ENCODE measurements at regions not wholly inside any gene's neighbourhood (a gene's known extent, or its start where the extent isn't known, plus 50 kb on each side); places are given as distances from the start of the nearest gene placed in this dataset.

GRCh38 chr15:25056484-25057425 lies 102.0 kb downstream of the SNRPN start:
- ATAC-seq (ENCODE audit: low FRiP score) = no peak
- DNase-seq (ENCODE audit: low spot score) = no peak
- TF ChIP-seq CTCF (IDR thresholded peaks at IDR 0.05) = no peak

GRCh38 chr15:25057574-25057973 lies 102.8 kb downstream of the SNRPN start:
- ATAC-seq (ENCODE audit: low FRiP score) (no peak), DNase-seq (ENCODE audit: low spot score) (no peak)
- TF ChIP-seq CTCF (IDR thresholded peaks at IDR 0.05) = no peak

- no peak for DNase-seq (ENCODE audit: low spot score)
Measured at GRCh38 chr15:25058080-25058785, 103.4 kb downstream of the SNRPN start.

GRCh38 chr15:25059698-25060471 lies 105.1 kb downstream of the SNRPN start:
- ATAC-seq (ENCODE audit: low FRiP score) = no peak
- no peak for TF ChIP-seq CTCF (IDR thresholded peaks at IDR 0.05)
- DNase-seq (ENCODE audit: low spot score) = no peak

More at GRCh38 chr15:25058080-25058785, 103.4 kb downstream of the SNRPN start:
- no peak for TF ChIP-seq CTCF (IDR thresholded peaks at IDR 0.05)
- no peak for ATAC-seq (ENCODE audit: low FRiP score)

GRCh38 chr15:25060472-25060803 lies 105.7 kb downstream of the SNRPN start:
- no peak for TF ChIP-seq CTCF (IDR thresholded peaks at IDR 0.05)
- DNase-seq (ENCODE audit: low spot score) (no peak), ATAC-seq (ENCODE audit: low FRiP score) (no peak)

- no peak for DNase-seq (ENCODE audit: low spot score)
- ATAC-seq (ENCODE audit: low FRiP score) = no peak
- TF ChIP-seq CTCF (IDR thresholded peaks at IDR 0.05) = no peak
Measured at GRCh38 chr15:25060996-25061620, 106.3 kb downstream of the SNRPN start.

Data from omental fat pad (tissue), 3 donors.